Fibroblast of skin of abdomen (primary cell): ENCODE measurements at regions not wholly inside any gene's neighbourhood (a gene's known extent, or its start where the extent isn't known, plus 50 kb on each side); places are given as distances from the start of the nearest gene placed in this dataset.

Source experiments
- DNase-seq: peaks from one replicate; pipeline ENCODE4 v3.0.0-alpha.2; 2013

- DNase-seq: peak; percentile 96
Measured at GRCh38 chr2:226427538-226428307, 371.9 kb downstream of the IRS1 start.

DNA sequence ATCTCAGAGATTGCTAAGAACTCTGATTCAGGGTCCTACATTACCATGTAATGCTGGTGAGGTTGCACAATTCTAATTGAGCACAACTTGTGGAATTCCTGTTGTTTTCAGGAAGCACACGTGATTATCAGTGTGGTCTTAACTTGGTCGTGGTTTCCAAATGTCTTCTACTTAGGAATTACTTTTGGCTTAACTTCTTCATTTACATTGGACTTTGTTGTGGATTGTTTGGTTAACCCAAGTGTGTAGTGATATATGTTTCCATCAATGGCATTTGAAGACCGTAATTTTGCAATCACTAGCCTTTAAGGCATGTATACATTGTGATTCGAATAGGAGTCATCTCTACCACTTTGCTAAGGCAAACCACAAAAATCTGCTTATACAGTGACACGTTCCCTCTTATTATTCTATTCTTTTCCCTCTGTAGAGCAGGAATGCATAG lies 373.3 kb downstream of the IRS1 start:
- peak; percentile 100 for DNase-seq

DNA sequence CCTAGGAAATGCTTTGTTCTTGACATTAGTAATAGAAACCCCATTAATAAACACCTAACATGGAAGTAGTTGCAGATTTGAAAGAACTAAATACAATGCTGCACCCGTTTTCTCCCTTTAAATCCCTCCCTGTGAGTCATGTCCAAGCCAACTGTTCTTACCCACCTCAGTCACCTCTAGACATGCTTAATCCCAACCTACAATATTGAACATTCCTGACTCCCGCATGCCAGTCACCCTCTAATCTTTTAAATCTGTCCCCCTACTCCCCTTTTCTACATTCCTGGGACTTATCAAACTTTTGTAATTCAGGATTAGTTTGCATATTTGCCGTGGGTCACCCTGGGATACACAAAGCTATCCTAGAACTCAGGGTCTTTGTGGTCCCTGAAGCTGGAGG lies 374.6 kb downstream of the IRS1 start:
- DNase-seq: no peak

DNA sequence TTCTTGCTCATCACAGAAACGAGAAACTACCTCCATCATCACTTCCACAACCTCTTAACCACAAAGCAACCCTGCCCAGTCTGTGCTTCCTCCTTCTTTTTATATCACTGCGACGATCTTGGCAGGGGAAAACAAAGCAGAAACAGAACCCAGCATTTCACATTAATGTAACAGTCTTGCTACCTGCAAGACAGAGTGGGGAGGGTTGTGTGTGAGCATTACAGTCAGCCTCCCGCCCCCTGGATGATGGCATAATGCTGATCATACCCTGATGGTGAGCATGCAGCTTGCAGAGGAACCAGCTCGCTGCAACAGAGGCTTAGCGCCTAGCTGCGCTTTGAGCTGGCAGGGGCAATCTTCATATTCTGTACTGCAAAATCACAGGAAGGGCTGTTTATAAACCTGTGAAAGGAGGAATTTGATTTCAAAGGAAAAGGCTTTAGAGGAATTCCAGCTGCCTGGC lies 376.1 kb downstream of the IRS1 start:
- DNase-seq: no peak

GRCh38 chr2:226420646-226421045 lies 379.0 kb downstream of the IRS1 start:
- DNase-seq: no peak

DNA sequence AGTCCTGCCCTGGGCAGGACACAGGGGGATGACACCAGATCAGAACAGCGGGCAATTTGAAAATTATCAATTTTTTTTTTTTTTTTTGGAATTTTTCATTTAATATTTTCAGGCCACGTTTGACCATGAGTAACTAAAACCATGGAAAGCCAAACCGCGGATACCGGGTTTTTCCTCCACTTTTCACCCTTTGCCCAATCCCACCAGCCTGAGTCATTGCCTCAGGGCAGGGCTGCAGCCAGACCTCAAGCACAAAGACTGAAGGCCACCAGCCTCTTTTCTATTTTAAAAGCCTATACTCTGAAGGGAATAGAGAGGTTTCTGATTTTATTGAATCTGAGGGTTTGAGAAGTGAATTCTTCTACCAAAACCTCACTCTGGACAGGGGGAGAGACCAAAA lies 381.1 kb downstream of the IRS1 start:
- no peak for DNase-seq

DNA sequence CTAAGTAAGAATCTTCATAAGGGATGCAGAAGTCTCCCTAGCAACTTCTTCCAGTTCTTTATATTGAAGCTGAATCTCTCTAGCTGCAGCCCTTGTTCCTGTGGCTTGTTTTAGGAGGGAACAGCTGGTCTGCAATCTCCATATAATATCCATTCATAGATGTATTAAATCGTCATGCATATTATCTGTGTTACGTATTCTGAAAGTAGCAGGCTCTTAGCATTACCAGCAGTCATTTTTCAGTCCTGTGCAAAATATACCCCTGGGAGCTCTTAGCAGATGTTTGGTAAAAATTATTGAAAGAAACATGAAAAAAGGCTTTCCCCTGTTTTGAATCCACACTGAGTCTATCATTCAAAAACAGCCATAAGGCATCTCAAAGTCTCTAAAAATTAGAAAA lies 385.3 kb downstream of the IRS1 start:
- peak; percentile 54 for DNase-seq

GRCh38 chr2:226413498-226414130 lies 386.0 kb downstream of the IRS1 start:
- DNase-seq: no peak

- peak; percentile 80 for DNase-seq
Measured at GRCh38 chr2:226411727-226412360, 387.8 kb downstream of the IRS1 start.

- DNase-seq: no peak
Measured at GRCh38 chr2:226411205-226411604, 388.4 kb downstream of the IRS1 start.

- peak; percentile 60 for DNase-seq
Measured at GRCh38 chr2:226410247-226410835, 389.3 kb downstream of the IRS1 start.

DNA sequence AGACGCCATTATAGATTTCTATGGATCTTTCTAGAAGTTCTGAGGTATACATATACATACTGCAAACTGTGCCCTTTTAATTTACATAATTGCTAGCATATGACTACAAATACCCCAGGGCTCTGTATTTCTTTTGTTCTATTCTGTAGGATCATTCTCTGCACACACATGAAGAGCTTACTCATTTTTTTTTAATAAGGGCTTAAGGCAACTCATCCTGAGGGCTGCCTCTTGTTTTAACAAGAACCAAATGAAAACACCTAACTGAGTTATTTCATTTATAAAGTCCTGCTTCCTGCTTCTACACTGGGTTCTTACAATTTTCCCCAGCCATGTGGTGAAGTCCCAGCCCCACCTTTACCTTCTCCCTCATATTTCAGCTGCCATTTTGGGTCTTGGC lies 390.5 kb downstream of the IRS1 start:
- DNase-seq: no peak

DNA sequence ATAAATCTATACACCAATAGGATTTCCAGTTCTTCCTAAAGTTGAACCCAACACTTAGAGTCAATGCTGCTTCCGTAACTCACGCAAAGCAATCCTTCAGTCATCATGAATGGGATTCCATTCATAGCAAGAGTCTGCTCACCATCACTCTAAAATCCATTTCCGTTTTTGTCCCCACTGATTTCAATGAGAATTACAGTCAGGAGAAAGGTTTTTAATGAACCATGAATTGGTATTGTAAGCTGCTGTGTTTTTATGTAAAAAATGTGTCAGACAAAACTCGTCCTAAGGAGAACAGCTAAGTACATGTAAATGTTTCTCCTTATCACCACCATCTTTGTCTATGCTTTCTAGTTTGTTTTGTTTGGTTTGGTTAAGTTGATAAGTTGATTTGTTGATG lies 391.5 kb downstream of the IRS1 start:
- no peak for DNase-seq

DNA sequence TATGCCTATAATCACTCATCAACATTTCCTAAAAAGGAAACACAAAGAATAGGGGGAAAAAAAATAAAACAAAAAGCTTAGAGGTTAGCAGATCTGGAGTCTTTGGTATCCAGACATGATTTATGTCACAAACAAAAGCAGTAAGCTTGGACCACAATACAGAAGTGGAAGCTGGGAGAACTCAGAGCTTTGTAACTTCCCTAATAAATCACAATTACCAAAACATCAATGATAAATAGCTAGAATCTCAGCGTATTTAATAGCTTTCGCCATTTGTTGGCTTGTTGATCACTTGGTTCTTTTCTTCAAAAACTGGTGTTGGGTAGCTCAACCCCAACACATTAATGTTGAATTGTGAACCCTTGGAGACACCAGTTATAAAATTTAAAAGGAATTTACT lies 392.5 kb downstream of the IRS1 start:
- DNase-seq: no peak

- no peak for DNase-seq
Measured at GRCh38 chr2:226405465-226405864, 394.2 kb downstream of the IRS1 start.

- DNase-seq: no peak
Measured at GRCh38 chr2:226403369-226403768, 396.3 kb downstream of the IRS1 start.

GRCh38 chr2:226399006-226399405 lies 400.6 kb downstream of the IRS1 start:
- DNase-seq: no peak

- DNase-seq: no peak
Measured at GRCh38 chr2:226398580-226398979, 401.0 kb downstream of the IRS1 start.

- peak; percentile 11 for DNase-seq
Measured at GRCh38 chr2:226396541-226396940, 403.1 kb downstream of the IRS1 start.

DNA sequence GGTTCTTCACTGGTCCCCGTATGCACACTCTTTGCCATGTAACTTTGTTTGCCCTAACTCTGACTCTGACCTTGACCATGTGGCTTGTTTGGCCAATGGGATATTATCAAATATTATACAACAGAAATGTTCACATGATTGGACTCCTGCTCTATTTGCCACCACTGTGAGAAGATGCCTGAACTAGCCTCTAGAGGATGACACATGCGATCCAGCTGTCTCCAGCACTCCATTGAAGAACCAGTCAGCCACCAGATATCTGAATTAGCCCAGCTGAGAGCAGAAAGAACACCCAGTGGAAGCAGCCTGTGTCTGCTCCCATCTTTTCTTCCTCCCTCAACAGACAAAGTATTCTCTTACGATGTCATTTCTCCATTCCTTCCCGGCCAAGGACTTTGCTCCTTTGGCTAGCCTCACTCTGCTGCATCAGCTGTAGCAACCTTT lies 412.1 kb downstream of the IRS1 start:
- no peak for DNase-seq

DNA sequence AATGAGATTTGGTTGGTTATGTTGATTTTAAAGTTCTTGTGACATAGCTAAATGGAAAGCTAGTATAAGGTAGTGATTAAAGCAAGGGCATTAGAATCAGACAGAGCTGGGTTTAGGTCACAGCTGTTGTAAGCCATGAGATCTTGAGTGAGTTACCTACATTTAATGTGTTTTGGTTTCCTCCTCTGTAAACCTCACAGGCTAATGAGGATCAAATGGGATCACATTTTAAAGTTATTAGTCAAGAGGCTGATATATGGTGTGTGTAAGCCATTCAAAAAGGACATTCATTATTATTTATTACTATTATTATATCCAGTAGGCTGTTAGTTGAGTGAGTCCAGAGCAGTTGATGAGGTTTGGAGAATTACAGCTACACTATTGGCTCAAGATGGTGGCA lies 416.2 kb downstream of the IRS1 start:
- DNase-seq: peak; percentile 34

DNA sequence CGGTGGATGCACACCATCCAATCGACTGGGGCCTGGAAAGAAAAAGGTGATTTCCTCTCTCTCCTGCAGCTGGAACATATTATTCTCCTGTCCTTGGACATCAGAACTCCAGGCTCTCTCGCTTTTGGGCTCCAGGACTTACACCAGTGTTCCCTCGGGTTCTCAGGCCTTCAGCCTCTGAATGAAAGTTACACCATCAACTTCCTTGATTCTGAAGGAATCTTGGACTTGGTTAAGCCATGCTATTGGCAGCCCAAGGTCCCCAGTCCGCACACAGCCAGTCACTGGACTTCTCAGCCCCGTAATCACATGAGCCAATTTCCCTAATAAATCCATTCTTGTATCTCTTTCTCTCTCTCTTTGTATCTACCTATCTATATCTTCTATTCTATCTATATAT lies 418.9 kb downstream of the IRS1 start:
- DNase-seq: no peak
